HG03103 (cell line): ENCODE measurements at regions not wholly inside any gene's neighbourhood (a gene's known extent, or its start where the extent isn't known, plus 50 kb on each side); places are given as distances from the start of the nearest gene placed in this dataset.

Source experiments
- ATAC-seq: cut with Tn5 transposase; IDR thresholded peaks from one replicate; pipeline ENCODE4 v1.9.1; 2021; ENCODE audit warnings: low read depth; ENCODE audit not compliant: unreplicated experiment

DNA sequence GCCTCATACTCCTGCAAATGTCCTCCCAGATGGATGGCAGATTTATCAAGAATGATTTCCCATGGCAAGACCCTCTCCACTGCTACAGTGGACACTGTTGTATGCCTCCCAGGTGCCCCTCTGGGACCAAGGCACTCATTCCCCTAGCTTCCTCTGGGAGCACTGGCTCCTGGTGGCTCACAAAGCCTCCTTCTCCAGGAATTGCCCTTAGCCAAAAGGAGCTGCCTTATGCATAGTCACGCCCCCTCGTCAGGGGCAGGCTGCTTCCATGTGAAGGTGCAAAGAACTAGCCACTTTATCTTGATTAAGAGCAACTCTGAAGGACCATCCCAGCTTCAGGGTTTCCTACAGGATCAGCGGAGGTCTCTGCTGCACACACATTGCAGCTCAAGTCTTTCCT is 358.1 kb downstream of the CDK5RAP2 start:
- ATAC-seq, result no peak

DNA sequence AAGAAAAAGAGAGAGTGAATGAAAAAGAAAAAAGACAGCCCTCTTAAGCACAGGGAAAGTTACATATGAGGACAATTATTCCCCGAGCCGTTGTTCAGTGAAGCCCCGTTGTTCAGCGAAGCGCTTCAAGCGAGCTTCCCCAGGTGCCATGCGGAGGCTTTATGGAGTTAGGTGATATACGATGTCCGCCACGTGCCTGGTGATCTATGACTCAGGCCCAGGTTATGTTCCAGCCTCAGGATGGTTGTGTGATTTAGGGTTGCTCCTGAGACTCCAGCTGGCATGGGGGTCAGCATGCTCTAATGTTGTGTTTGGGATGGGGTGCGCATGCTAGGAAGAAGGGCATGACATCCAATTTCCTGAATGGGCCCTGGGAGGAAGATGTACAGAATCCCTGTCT is 365.6 kb downstream of the CDK5RAP2 start:
- no peak for ATAC-seq

DNA sequence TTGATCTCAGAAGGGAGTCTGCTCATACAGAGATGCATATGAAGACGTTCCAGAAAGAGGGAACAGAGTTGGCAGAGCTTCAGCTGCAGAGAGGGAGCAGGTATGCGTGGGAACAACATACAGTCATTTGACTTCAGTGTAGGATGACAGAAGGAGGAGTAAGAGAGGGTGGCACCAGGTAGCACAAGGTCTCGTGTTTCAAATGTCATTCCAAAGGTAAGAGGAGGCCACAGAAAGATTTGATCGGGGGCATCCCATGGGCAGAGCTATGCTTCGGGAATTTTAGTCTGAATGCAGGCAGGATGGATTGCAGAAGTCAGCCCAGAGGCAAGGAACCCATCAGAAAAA is 367.1 kb downstream of the CDK5RAP2 start:
- ATAC-seq, result no peak

DNA sequence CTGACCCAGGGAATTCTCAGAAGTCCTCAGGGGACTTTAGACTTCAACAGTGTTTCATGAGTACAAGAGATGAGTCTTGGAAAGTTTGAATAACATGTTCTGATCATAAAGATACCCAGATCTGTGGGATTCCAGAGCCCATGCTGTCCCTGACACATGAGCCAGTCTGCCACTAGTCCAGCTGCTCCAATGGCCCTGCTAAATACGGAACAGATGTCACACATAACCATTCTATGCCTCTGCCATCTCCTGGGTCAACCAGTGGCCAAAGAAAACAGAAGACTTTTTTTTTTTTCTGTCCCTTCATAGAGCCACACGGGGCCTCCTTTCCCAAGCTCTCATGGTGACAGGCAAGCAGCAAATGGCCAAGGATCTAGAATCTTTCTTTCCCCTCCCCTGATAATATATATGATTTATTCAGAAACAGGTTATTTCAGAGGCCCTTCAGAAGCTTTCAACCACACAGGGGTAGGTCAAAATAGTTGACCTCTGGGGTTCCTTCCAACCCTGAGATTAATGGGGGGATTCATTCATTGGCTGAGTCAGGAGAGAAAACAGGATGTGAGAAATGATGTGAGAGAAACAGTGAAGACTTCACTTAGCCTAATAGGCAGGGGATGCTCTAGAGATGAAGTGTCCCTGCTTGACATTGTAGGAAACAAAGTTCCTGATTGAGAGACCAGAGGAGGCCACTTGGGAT is 367.7 kb downstream of the CDK5RAP2 start:
- peak; percentile 76 for ATAC-seq

DNA sequence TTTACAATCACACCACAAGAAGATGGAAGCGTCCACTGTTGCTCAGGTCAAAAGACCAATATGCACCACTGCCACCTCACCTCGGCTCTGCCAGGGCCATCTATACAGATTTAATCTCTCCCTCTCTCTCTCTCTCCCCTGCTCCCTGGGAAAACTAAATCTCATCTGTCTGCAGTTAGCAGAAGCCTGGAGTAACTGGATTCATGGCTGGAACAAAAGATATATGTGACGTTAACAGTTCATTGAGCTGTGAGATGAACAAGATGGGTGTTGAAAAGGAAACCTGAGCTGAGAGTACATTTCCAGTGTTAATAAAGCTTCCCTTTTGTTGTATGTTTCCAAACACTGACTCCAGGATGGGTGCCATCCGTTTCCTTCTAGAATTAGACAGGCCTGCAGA is 369.7 kb downstream of the CDK5RAP2 start:
- no peak for ATAC-seq

DNA sequence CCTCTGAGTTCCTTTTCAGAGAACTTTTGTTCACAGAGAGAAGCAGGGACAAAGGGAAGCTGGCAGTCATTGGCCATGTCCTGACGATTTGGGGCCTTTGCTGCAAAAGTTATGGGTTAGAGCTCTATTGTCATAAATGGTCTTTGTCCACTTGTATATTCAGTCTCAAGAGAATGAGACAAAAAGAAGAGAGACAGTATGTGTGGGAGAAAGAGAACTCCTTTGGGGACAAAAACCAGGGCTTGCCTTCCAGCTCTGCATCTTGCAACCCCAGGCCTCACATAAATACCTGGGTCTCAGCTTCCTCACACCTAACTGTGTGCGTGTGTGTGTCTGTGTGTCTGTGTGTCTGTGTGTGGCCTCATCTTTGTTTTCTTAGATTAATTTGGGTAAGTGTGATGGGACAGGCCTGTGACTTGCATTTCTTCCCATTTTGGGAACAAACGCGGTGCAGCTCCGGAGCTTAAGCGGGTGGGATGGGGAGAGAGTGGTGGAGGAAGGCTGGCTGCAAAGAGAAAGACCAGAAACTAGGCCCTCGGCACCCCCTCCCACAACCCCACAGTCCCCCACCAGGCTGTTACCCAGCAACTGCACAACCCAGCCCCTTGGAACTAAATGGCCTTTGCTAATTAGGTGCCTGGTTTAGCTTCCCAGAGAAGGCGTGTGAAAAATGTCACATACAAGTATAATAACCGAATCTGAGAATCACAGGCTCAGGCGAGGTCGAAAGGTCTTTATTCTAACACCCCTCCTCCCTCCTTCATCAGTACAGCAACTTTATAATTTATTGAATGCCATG is 376.9 kb downstream of the CDK5RAP2 start:
- ATAC-seq, result no peak

DNA sequence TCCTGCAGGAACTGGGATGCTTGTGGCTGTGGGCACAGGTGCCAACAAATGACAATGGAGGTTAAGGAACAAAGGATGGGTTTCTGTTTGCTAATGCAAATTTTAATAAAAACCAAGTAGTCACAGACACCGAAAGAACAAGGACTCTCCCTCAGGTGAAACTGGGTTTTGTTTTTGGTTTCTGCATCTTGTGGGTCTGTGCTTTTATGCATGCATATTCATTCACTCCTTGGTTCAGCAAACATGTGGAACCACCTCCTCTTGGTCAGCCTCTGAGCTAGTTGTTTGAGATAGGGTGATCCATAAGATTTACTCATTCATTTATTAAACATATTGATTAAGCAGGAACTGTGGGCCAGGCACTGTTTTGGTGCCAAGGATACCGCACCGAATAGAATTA is 381.9 kb downstream of the CDK5RAP2 start:
- no peak for ATAC-seq

DNA sequence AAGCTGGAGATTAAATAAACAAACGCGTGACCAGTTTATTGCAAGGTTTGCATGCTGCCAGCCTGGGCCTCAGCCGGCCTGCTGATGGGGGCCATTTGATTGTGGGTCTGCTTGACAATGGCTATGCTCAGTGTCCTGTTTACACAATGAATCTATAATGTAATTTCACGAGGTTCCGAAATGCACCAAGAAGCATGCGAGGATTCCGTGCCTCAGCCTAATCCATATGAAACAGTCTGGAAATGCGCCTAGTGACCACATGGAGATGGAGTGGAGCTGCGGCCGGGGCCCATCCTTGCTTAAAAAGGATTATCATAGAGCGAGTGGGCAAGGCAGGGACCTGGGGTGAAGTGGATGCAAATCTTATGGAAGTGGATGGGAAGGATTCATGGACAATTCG is 382.4 kb downstream of the CDK5RAP2 start:
- ATAC-seq, result no peak

DNA sequence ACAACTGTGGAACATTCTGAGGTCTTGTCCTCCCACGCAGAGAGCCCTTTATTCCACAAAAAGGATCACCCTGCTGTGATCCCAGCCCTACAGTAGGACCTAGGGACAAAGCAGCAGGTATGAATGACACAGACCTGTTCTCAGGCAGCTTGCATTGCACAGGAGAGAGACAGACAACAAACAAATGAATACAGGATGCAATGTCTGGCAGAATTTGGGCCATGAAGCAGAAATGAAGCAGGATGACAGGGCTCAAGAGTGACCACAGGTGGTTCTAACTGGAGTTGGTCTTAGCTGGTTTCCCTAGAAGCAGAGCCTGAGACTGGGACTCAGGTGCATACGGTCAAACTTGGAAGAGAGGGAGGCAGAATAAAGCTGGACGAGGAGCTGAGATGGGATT is 388.8 kb downstream of the CDK5RAP2 start:
- ATAC-seq, result no peak

DNA sequence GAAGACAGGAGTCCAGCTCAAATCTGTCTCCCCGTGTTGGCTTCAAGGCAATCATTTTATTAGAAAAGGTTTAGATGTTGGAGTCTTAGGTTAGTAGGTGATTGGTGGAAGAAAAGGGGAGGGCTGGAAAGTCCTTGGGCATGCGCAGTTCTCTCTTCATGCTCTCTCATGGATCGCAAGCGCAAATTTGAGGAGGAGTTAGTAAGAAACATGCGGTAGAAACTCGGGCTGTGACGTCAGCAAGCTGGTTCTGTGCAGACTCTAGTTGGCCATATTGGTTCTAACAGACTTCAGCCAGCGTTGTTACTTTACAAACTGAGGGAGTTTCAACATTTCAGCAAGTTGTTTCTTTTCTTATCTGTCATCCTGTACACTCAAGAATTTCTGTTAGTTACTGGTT is 392.2 kb downstream of the CDK5RAP2 start:
- ATAC-seq, result no peak

DNA sequence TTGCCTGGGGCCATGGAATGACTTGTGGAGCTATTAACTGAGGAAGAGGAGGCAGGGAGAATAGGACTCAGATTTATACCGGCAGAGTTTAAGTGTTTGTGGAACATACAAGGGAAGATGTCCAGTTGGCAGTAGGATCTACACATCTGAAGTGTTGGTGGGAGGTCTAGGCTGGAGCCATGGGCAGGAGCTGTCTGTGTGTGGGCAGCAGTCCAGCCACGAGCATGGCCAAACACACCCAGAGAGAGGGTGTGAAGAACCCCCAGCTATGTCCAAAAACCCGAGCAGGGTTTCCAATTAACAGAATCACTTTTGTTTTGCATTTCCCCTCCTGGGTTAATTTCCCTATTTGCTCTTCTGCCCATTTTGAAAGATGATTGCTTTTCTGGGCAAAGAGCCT is 393.7 kb downstream of the CDK5RAP2 start:
- ATAC-seq, result no peak

DNA sequence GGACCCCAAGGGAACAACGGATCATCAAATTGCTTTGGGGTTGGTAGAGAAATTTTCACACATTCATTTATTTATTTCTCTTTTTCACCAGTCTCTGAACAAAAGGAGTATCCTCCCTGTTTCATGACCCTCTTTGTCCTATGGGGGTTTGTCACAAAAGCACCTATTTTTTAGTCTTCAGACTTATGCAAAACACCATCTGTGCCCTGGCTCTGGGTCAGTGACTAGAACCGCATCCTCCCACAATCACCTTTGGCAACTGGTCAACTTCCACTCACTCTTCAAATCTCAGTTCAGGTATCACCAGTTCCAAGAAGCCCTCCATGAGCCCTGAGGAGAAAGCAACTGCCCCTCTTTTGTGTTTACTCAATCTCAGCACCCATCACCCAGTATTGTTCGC is 395.7 kb downstream of the CDK5RAP2 start:
- no peak for ATAC-seq

DNA sequence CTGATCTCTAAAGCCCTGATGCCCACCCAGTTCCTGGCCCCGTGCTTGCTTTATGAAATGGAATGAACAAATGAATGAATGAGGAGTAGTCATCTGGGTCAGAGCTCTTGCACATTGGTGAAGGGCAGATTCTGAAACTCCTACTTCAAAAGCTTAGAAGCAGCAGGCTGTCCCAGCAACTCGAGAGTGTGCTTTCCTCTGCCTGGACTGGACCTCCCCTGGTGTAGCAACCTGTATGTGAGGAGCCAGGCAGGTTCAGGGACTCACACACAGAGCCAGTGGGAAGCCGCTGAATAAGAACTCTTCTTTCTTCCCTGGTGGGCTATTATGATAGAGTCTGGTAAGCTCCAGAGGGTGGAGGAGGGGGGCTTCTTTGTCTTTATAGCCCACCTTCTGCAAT is 396.4 kb downstream of the CDK5RAP2 start:
- ATAC-seq, result no peak

DNA sequence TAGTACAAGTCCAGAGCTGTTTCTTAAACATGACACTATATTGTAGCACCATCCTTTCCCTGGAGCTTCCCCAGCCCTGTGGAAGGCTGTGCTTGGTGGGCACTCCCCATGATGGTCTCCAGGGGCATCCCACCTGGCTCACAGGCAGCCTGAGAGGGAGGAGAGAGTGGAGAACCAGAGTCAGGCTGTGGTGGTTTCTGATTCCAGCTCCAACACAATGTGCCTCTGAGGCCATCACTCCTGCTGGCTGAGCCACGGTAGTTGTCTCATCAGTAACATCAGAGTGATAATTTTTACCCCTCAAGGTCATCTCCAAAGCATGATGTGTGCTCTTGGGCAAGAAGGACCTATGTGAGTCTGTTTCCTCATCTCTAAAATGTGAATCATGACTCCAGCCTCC is 398.0 kb downstream of the CDK5RAP2 start:
- ATAC-seq, result no peak

DNA sequence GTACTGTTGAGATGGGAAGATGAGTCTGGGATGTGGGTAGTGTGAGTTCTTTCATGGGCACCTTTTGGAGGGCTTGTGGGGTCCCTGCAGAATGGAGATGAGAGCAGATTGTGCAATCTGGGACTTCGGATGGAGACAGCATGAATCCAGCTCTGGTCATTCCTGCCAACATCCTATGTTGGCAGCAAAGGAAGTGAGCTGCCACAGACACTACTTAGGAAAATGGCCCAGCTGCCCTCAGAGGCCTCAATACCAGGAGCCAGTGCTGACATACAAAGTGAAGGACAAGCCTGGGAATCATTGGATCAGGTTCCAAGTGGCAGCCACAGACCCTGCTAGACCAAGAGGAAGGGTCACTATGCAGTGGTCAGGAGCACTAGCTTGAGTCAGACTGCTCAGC is 402.8 kb downstream of the CDK5RAP2 start:
- no peak for ATAC-seq

DNA sequence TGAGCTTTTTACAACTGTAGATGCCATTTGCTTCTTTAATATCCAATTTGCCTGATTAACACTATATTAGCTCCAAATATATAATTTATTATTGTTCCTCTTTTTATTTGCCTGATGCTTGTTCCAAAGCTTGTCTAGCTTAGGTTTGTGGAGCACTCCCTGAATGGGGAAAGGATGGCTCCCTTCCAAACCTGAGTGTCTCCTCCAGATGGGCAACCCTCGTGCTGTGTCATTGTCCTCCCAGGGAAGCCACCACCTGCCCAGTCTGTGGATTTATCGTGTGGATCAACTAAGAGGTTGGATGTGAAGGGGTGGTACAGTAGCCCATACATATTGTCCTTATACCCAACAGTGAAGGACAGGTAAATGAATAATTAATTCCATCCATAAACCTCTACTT is 404.9 kb downstream of the CDK5RAP2 start:
- ATAC-seq, result no peak

DNA sequence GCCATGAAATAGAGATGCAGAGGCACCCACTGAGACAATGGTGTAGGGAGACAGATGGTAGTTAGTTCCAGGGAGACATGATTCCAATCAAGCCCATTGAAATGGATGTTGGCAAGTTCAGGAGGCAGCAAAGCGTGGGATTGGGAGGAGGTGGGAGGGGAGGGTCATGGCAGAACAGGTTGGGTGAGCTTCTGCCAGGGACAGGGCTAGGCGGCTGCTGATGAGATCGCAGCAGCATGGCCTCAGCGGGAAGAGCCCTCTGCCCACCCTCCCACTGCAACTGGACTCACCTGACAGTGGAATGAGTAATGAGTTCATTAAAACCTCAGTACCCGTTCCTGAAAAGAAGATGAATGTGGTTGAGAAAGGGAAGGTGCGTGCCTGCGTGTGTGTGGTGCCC is 418.2 kb downstream of the CDK5RAP2 start:
- no peak for ATAC-seq

DNA sequence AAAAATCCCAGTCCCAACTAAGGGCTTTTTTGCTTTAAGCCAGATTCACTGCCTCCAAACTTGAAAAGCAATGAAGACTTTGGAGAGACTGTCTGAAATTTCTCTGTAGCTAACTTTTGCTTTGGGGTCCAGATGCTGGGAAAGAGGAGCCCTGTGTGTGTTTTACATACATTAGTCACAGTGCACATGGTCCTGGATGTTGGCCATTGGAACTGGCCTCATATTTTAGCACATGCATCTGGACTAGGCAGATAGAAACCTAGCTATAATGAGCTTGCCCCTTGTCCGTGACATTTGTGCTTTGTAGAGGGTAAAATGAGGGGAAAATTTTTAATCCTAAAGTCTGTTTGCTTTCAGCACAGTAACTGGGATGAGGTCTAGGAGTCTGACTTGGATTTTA is 421.7 kb downstream of the CDK5RAP2 start:
- ATAC-seq, result no peak

DNA sequence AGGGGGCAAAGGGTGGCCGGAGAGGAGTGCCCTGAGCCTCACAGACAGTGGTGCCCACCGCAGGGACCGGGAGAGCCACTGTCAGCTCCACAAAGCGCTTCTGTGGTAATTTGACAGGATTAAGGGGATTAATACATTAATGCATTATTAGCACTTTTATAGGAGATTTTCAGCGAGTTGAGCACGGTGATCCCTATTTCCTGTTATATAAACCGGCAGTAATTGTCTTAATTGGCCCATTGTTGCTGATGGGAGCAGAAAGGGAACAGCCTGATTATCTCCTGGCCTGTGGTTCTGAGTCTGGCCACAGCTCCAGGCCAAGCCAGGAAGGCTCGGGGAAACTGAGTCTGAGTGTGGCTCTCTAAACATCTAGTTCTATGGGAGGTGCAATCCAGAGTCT is 423.6 kb downstream of the CDK5RAP2 start:
- no peak for ATAC-seq

DNA sequence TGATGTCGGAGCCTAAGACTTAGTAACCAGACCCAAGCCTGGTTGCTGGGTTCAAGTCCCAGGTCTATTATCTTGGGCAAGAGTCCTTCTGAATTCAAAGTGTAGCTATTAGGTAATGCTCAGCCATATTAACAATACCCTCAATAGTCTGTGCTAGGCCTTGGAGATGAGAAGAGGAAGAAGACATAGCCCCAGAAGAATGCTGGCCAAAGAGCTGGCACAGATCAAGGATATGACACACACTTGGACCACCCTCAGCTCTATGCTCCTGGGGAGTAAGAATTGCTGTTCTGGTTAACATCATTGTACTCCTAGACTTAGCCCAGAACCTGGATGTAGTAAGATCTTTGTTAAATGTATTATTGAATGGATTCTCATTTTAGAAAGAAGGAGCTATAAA is 426.7 kb downstream of the CDK5RAP2 start:
- ATAC-seq, result no peak

DNA sequence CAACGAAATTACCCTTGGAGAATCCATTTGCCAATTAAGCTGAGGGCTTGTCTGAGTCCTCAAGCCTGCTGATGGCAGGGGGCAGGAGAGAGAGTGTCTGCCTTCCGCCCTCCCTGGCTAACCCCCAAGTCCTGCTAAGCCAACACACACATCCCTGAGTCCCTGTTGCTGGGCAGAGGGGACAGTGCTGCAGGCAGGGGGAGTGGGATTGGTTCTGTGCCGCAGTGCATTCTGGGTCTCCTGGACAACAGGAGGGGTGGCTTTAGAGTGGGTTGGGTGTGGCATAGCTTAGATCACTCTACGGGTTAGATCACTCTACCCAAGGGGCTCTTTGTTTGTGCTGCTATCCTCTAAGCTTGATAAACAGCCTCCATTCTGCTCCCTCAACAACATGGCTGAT is 427.7 kb downstream of the CDK5RAP2 start:
- no peak for ATAC-seq

DNA sequence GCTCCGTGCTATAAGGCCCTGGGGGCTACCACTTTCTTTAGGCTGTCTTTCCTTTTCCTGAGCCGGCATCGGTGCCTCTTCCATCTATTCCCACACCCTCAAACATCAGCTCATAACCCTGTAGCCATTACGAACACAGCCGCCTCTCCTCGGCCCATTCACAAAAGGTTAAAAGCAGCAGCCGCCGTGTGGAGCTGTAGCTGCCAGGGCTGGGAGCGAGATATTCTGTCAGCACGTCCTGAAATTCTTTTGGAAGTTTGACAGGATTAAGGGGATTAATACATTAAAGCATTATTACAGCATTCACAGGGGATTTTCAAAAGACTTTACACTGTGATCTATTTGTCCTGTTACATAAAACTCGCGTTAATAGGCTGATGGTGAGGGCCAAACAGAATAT is 428.2 kb downstream of the CDK5RAP2 start:
- ATAC-seq, result no peak
